ENCODE measurements at regions not wholly inside any gene's neighbourhood (a gene's known extent, or its start where the extent isn't known, plus 50 kb on each side); places are given as distances from the start of the nearest gene placed in this dataset.

DNA sequence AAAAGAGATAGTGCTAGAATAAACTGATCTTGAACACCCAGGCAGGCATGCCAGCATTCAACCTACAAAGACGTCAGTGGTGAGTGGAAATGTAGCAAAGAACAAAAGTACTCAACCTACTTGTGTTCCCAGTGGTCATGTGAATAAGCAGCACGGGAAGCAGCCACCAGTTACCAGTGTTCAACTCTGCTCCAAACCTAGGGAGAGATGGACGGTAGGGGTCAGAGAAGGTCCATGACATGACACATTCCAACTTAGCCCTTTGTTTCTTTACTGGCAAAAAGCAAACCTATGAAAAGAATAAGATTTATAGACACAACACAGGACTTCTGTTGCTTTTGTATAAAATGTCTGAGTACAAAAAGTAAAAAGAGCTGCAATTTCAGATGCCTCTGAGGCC is 511.4 kb downstream of the XPNPEP1 start (continued):
- no peak for TF ChIP-seq ZNF462 (CRISPR knock-in tag; IDR thresholded peaks at IDR 0.05)
- no peak for TF ChIP-seq ETS1 (IDR thresholded peaks at IDR 0.05)

DNA sequence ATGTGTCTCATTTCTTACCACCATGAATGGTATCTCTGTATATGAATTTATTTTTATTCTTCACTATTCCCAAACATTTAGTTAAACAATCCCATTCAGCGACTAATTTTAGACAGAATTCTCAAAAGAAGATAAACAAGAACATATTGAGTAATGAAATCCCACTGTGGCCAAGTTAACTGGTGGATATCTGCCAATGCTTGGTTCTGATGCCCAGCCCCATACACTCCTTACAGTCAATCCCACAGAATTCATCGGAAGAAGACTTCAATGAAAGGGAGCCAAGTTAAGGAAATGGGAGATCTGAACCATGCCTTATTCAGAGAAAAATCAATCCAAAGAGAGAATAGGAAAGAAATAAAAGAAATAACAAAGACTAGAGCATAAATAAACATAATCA is 518.0 kb downstream of the XPNPEP1 start:
- H3K36me3 Mint-ChIP-seq (ENCODE audit: low read depth) = no peaks in the 10 kb centered on the region
- Histone ChIP-seq H3K79me2 (replicated peaks; ENCODE audit: insufficient read depth) (no peaks in the 10 kb centered on the region), H3K4me1 (ENCODE audit: insufficient read depth) (no peaks in the 10 kb centered on the region), H3K4me3 (no peak overlapping the region), H3F3A (replicated peaks; ENCODE audit: low read depth) (no peaks in the 10 kb centered on the region), H3K27me3 (ENCODE audit: insufficient read depth) (no peaks in the 10 kb centered on the region), H3K36me3 (ENCODE audit: insufficient read depth) (no peaks in the 10 kb centered on the region), H4K20me1 (replicated peaks; ENCODE audit: insufficient read depth) (no peaks in the 10 kb centered on the region), H2AFZ (no peak overlapping the region), H3K27ac (ENCODE audit: low read depth) (no peak overlapping the region), H3K4me2 (no peak overlapping the region), H3K9me2 (ENCODE audit: insufficient read depth) (no peaks in the 10 kb centered on the region)
- no peak for DNase-seq (ENCODE audit: low spot score)
- no peaks in the 10 kb centered on the region for H3K9me3 Mint-ChIP-seq
- no peaks in the 10 kb centered on the region for H3K27me3 Mint-ChIP-seq (ENCODE audit: insufficient read depth, low read depth, poor library complexity)
- no peak overlapping the region for H3K4me3 Mint-ChIP-seq
- no peak overlapping the region for H3K27ac Mint-ChIP-seq
- no peaks in the 10 kb centered on the region; the same call in 2 of the 3 replicates for H3K4me1 Mint-ChIP-seq
- ATAC-seq = no peak
- TF ChIP-seq EZH2 (IDR thresholded peaks at IDR 0.05; ENCODE audit: low read depth, unreplicated experiment) (no peak), CTCF (conservative IDR thresholded peaks at IDR 0.05; ENCODE audit: low read depth in 2 of 2) (no peak), ZNF114 (CRISPR knock-in tag; IDR thresholded peaks at IDR 0.05) (no peak), ZNF462 (CRISPR knock-in tag; IDR thresholded peaks at IDR 0.05) (no peak), STAT1 (IDR thresholded peaks at IDR 0.05; ENCODE audit: unreplicated experiment) (no peak), NANOG (IDR thresholded peaks at IDR 0.05; ENCODE audit: borderline replicate concordance) (no peak)

Data from GM23338 (cell line).